Neural crest cell (in vitro differentiated cells): ENCODE measurements at regions not wholly inside any gene's neighbourhood (a gene's known extent, or its start where the extent isn't known, plus 50 kb on each side); places are given as distances from the start of the nearest gene placed in this dataset.

Experiments used
- DNase-seq: peaks from one replicate; pipeline ENCODE4 v3.0.0; 2021; ENCODE audit warnings: low read depth, mixed read lengths, low spot score
- H3K27ac Mint-ChIP-seq: one replicate; pipeline ENCODE4 v1.8.0; 2021; ENCODE audit warnings: mild to moderate bottlenecking, mixed read lengths; ENCODE audit not compliant: unreplicated experiment
- H3K27me3 Mint-ChIP-seq: 2 replicates; pipeline ENCODE4 v1.8.0; 2021; ENCODE audit warnings: low read depth, mild to moderate bottlenecking, mixed read lengths
- H3K36me3 Mint-ChIP-seq: 2 replicates; pipeline ENCODE4 v1.8.0; 2021; ENCODE audit warnings: low read depth, mild to moderate bottlenecking, mixed read lengths
- H3K4me1 Mint-ChIP-seq: 2 replicates; pipeline ENCODE4 v1.8.0; 2021; ENCODE audit warnings: mixed read lengths
- H3K4me3 Mint-ChIP-seq: one replicate; pipeline ENCODE4 v1.8.0; 2021; ENCODE audit warnings: mild to moderate bottlenecking, mixed read lengths
- H3K9me3 Mint-ChIP-seq: 2 replicates; pipeline ENCODE4 v1.8.0; 2021; ENCODE audit warnings: mixed read lengths
- TF ChIP-seq, protein P1 (sequence below): fragments of 200-600 bp; sonication (generic); conservative IDR thresholded peaks from 2 replicates; pipeline ENCODE4 v1.5.0; 2021; ENCODE audit warnings: antibody characterized with exemption, mild to moderate bottlenecking

- Mint-ChIP-seq H3K27me3 (no peaks in the 10 kb centered on the region), H3K36me3 (no peaks in the 10 kb centered on the region)
- DNase-seq = no peak
Measured at GRCh38 chr13:104267206-104267811, 1201.1 kb upstream of the SLC10A2 start.

DNA sequence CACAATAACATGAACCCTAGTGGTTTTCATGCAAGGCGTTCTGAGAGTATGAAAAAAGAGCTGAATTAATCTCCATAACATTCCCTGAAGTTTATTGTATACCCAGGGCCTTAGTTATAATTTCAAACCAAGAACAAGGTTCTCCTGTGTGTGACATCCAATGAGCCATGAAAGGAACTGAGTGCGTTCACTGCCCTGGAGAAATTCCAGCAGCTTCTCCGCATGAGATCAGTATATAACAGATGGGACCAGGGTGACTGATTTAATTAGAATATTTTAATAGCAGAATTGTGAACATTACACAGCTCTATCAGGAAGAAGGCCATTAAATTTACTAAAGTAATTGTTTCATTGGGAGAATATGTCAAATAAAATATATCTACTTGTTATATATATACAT is 1190.5 kb upstream of the SLC10A2 start:
- TF ChIP-seq, protein P1, sequence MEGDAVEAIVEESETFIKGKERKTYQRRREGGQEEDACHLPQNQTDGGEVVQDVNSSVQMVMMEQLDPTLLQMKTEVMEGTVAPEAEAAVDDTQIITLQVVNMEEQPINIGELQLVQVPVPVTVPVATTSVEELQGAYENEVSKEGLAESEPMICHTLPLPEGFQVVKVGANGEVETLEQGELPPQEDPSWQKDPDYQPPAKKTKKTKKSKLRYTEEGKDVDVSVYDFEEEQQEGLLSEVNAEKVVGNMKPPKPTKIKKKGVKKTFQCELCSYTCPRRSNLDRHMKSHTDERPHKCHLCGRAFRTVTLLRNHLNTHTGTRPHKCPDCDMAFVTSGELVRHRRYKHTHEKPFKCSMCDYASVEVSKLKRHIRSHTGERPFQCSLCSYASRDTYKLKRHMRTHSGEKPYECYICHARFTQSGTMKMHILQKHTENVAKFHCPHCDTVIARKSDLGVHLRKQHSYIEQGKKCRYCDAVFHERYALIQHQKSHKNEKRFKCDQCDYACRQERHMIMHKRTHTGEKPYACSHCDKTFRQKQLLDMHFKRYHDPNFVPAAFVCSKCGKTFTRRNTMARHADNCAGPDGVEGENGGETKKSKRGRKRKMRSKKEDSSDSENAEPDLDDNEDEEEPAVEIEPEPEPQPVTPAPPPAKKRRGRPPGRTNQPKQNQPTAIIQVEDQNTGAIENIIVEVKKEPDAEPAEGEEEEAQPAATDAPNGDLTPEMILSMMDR = no peak
- no peak for DNase-seq
- H3K4me1 Mint-ChIP-seq = peaks cover 7% of the 10 kb centered on the region
- no peak overlapping the region for H3K4me3 Mint-ChIP-seq
- H3K36me3 Mint-ChIP-seq = no peaks in the 10 kb centered on the region
- H3K27ac Mint-ChIP-seq = no peak overlapping the region
- no peaks in the 10 kb centered on the region for H3K27me3 Mint-ChIP-seq
- H3K9me3 Mint-ChIP-seq = peaks cover 2% of the 10 kb centered on the region

More at GRCh38 chr13:104267206-104267811, 1201.1 kb upstream of the SLC10A2 start:
- H3K4me1 Mint-ChIP-seq = peaks cover 4% of the 10 kb centered on the region
- H3K27ac Mint-ChIP-seq = no peak overlapping the region
- H3K9me3 Mint-ChIP-seq = peaks cover 5% of the 10 kb centered on the region
- TF ChIP-seq, protein P1 = no peak
- no peak overlapping the region for H3K4me3 Mint-ChIP-seq

DNA sequence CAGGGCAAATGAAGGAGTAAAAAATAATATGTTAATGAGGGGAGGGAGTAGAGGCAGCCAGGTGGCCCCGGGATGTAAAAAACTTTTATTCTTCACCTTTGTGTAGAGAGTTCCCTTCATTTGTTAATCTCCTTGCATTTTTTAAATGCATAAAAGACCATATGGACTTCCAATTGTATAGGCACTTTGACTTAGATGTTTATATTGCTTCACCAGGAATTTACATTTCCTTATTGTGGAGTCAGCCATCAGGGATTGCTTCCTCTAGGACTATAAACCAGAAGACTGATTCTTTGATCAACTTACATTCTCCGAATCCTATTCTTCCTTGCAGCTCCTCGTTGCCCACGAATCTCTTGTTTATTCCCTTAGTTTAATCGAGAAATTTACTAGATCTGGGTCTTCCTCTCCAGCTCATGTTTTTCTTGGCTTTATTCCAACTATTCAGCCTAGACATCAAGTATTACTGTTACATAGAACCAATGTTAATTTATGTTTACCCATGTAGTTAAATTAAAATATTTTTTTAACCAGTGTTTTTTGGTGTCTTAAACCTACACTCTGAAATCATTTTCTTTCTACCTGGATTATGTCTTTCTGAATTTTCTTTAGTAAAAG is 1187.0 kb upstream of the SLC10A2 start:
- DNase-seq = no peak
- Mint-ChIP-seq H3K9me3 (no peaks in the 10 kb centered on the region), H3K36me3 (no peaks in the 10 kb centered on the region), H3K27ac (no peak overlapping the region), H3K4me1 (peaks cover 7% of the 10 kb centered on the region), H3K27me3 (no peaks in the 10 kb centered on the region), H3K4me3 (no peak overlapping the region)
- TF ChIP-seq, protein P1 = no peak

DNA sequence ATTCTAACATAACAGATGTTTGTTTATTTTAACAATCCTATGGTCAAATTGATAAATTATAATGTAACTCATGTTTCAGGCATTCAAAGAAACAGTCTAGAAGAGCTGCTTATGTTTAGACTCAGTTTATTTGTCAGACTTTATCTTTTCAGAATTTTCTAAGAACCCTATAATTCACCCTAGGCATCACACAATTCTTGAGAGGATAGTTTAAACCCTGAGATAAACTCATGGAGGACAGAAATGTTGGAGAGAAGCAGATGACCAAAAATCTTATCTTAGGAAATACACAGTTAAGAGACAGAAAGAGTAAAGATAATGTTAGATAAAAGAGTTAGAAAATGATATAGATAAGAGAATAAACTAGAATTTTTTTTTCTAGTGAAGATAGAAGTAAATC is 1185.7 kb upstream of the SLC10A2 start:
- H3K27ac Mint-ChIP-seq = no peak overlapping the region
- TF ChIP-seq, protein P1 = no peak
- peaks cover 7% of the 10 kb centered on the region for H3K4me1 Mint-ChIP-seq
- no peaks in the 10 kb centered on the region for H3K36me3 Mint-ChIP-seq
- H3K4me3 Mint-ChIP-seq = no peak overlapping the region
- no peaks in the 10 kb centered on the region for H3K9me3 Mint-ChIP-seq
- DNase-seq = no peak
- H3K27me3 Mint-ChIP-seq = no peaks in the 10 kb centered on the region

GRCh38 chr13:104246955-104247354 is 1180.7 kb upstream of the SLC10A2 start:
- DNase-seq = no peak
- H3K36me3 Mint-ChIP-seq = no peaks in the 10 kb centered on the region
- H3K4me1 Mint-ChIP-seq = no peaks in the 10 kb centered on the region
- H3K27me3 Mint-ChIP-seq = no peaks in the 10 kb centered on the region
- H3K9me3 Mint-ChIP-seq = no peaks in the 10 kb centered on the region
- H3K27ac Mint-ChIP-seq = no peak overlapping the region
- no peak overlapping the region for H3K4me3 Mint-ChIP-seq
- TF ChIP-seq, protein P1 = no peak
